Fibroblast of the aortic adventitia (primary cell): ENCODE measurements at regions not wholly inside any gene's neighbourhood (a gene's known extent, or its start where the extent isn't known, plus 50 kb on each side); places are given as distances from the start of the nearest gene placed in this dataset.

Experiments
- DNase-seq: peaks from one replicate; pipeline ENCODE4 v3.0.0-alpha.2; 2010; ENCODE audit warnings: low read depth
- H3K4me3 ChIP-seq: 2 replicates; pipeline ENCODE4 v1.5.1; 2011; ENCODE audit warnings: low read depth, mild to moderate bottlenecking, control low read depth, low read length, moderate library complexity
- CTCF ChIP-seq: IDR thresholded peaks from 2 replicates; pipeline ENCODE4 v1.5.1; 2011; ENCODE audit warnings: mild to moderate bottlenecking, low read length, control low read depth, inconsistent platforms; ENCODE audit not compliant: insufficient read depth

- no peak overlapping the region for H3K4me3 ChIP-seq
- TF ChIP-seq CTCF, result no peak
- DNase-seq, result no peak
Measured at GRCh38 chr19:13576726-13577125, 70.4 kb upstream of the CACNA1A start.

- peak; percentile 21 for DNase-seq
- no peak overlapping the region for H3K4me3 ChIP-seq
- peak; percentile 51 for TF ChIP-seq CTCF
Measured at GRCh38 chr19:13574933-13575332, 68.7 kb upstream of the CACNA1A start.

- no peak overlapping the region for H3K4me3 ChIP-seq
- no peak for TF ChIP-seq CTCF
- no peak for DNase-seq
Measured at GRCh38 chr19:13573056-13573667, 66.9 kb upstream of the CACNA1A start.

GRCh38 chr19:13561461-13561860 is 55.2 kb upstream of the CACNA1A start:
- no peak overlapping the region for H3K4me3 ChIP-seq
- TF ChIP-seq CTCF, result no peak
- no peak for DNase-seq

GRCh38 chr19:13557756-13558398 is 51.6 kb upstream of the CACNA1A start:
- no peak for DNase-seq
- TF ChIP-seq CTCF, result no peak
- H3K4me3 ChIP-seq, result no peak overlapping the region

GRCh38 chr19:13556552-13556951 is 50.3 kb upstream of the CACNA1A start:
- no peak for TF ChIP-seq CTCF
- H3K4me3 ChIP-seq, result no peak overlapping the region
- no peak for DNase-seq
